Nephron progenitor cell (in vitro differentiated cells): ENCODE measurements at regions not wholly inside any gene's neighbourhood (a gene's known extent, or its start where the extent isn't known, plus 50 kb on each side); places are given as distances from the start of the nearest gene placed in this dataset.
"Not testable (repeated sequence)": the region's sequence is repeated elsewhere in the genome, so short reads cannot be mapped to it uniquely, and the experiment has no call there.

Experiments
- DNase-seq: peaks from one replicate; pipeline ENCODE4 v3.0.0; 2021
- H3K27ac Mint-ChIP-seq: 2 replicates; pipeline ENCODE4 v1.8.0; 2021; ENCODE audit warnings: mild to moderate bottlenecking, moderate library complexity, mixed read lengths
- H3K27me3 Mint-ChIP-seq: 2 replicates; pipeline ENCODE4 v1.8.0; 2021; ENCODE audit warnings: mild to moderate bottlenecking, low read depth, mixed read lengths; ENCODE audit not compliant: poor library complexity
- H3K36me3 Mint-ChIP-seq: 2 replicates; pipeline ENCODE4 v1.8.0; 2021; ENCODE audit warnings: low read depth, mixed read lengths
- H3K4me1 Mint-ChIP-seq: 2 replicates; pipeline ENCODE4 v1.8.0; 2021; ENCODE audit warnings: mixed read lengths
- H3K4me3 Mint-ChIP-seq: 2 replicates; pipeline ENCODE4 v1.8.0; 2021; ENCODE audit warnings: mild to moderate bottlenecking, moderate library complexity, mixed read lengths
- H3K9me3 Mint-ChIP-seq: 2 replicates; pipeline ENCODE4 v1.8.0; 2021; ENCODE audit warnings: mild to moderate bottlenecking, moderate library complexity, mixed read lengths
- CTCF ChIP-seq: fragments of 200-600 bp; sonication (generic); IDR thresholded peaks from 2 replicates; pipeline ENCODE4 v1.5.0; 2021; ENCODE audit warnings: antibody characterized with exemption

- no peaks in the 10 kb centered on the region for H3K36me3 Mint-ChIP-seq
- H3K4me3 Mint-ChIP-seq = no peak overlapping the region
- H3K4me1 Mint-ChIP-seq = no peaks in the 10 kb centered on the region
- no peak for DNase-seq
- no peak for TF ChIP-seq CTCF
- H3K27me3 Mint-ChIP-seq = no peaks in the 10 kb centered on the region
- no peaks in the 10 kb centered on the region for H3K9me3 Mint-ChIP-seq
- H3K27ac Mint-ChIP-seq = no peak overlapping the region
These were observed 1216.3 kb upstream of the GOT2 start for GRCh38 chr16:59950431-59950830.

- H3K36me3 Mint-ChIP-seq, H3K4me3 Mint-ChIP-seq, H3K9me3 Mint-ChIP-seq, H3K27me3 Mint-ChIP-seq, DNase-seq, H3K4me1 Mint-ChIP-seq, H3K27ac Mint-ChIP-seq: not testable (repeated sequence)
These were observed 1209.9 kb upstream of the GOT2 start for GRCh38 chr16:59944041-59944440.

GRCh38 chr16:59941594-59941993 is 1207.5 kb upstream of the GOT2 start:
- Mint-ChIP-seq H3K9me3 (peaks cover 19% of the 10 kb centered on the region), H3K36me3 (no peaks in the 10 kb centered on the region), H3K4me1 (no peaks in the 10 kb centered on the region), H3K27ac (no peak overlapping the region), H3K27me3 (peaks cover 3% of the 10 kb centered on the region), H3K4me3 (no peak overlapping the region)
- no peak for DNase-seq
- TF ChIP-seq CTCF = no peak

- Mint-ChIP-seq H3K9me3 (no peaks in the 10 kb centered on the region), H3K27ac (no peak overlapping the region), H3K36me3 (no peaks in the 10 kb centered on the region), H3K4me3 (no peak overlapping the region), H3K27me3 (no peaks in the 10 kb centered on the region), H3K4me1 (no peaks in the 10 kb centered on the region)
- DNase-seq = no peak
- TF ChIP-seq CTCF = no peak
These were observed 1185.9 kb upstream of the GOT2 start for GRCh38 chr16:59920054-59920453.

GRCh38 chr16:59913666-59914065 is 1179.5 kb upstream of the GOT2 start:
- no peak for DNase-seq
- H3K27me3 Mint-ChIP-seq = no peaks in the 10 kb centered on the region
- no peak overlapping the region for H3K27ac Mint-ChIP-seq
- H3K9me3 Mint-ChIP-seq = no peaks in the 10 kb centered on the region
- TF ChIP-seq CTCF = no peak
- no peaks in the 10 kb centered on the region for H3K36me3 Mint-ChIP-seq
- H3K4me1 Mint-ChIP-seq = peaks cover 24% of the 10 kb centered on the region
- H3K4me3 Mint-ChIP-seq = no peak overlapping the region

- Mint-ChIP-seq H3K27me3 (no peaks in the 10 kb centered on the region), H3K9me3 (no peaks in the 10 kb centered on the region), H3K27ac (peak overlapping the region; percentile 1), H3K4me3 (peak overlapping the region; percentile 4), H3K36me3 (no peaks in the 10 kb centered on the region), H3K4me1 (peaks cover 48% of the 10 kb centered on the region)
- no peak for DNase-seq
- TF ChIP-seq CTCF = no peak
These were observed 1175.1 kb upstream of the GOT2 start for GRCh38 chr16:59909262-59909661.

- Mint-ChIP-seq H3K36me3 (no peaks in the 10 kb centered on the region), H3K27ac (peak overlapping the region; percentile 90), H3K4me1 (peaks cover 48% of the 10 kb centered on the region), H3K4me3 (no peak overlapping the region), H3K9me3 (no peaks in the 10 kb centered on the region), H3K27me3 (no peaks in the 10 kb centered on the region)
- DNase-seq = no peak
- no peak for TF ChIP-seq CTCF
These were observed 1173.5 kb upstream of the GOT2 start for GRCh38 chr16:59907611-59908010.
